Calu3 (cell line): ENCODE measurements at regions not wholly inside any gene's neighbourhood (a gene's known extent, or its start where the extent isn't known, plus 50 kb on each side); places are given as distances from the start of the nearest gene placed in this dataset.

Experiments
- BruUV-seq: library from RNA; stranded (reverse); fragments of 400-500 nt; replicated peaks from 2 replicates; lab custom pipeline; 2021; lab: Mats Ljungman, UMichigan
- CTCF ChIA-PET: fragments of 300-600 bp; sonication (Branson Sonifier 250); formaldehyde crosslinking; loops from one replicate; lab custom pipeline; 2022; ENCODE audit warnings: antibody characterized with exemption; lab: Charles Lee
- DNase-seq: peaks from one replicate; pipeline ENCODE4 v3.0.0; 2022
- H3K27ac Mint-ChIP-seq: one replicate; pipeline ENCODE4 v1.8.0; 2022; ENCODE audit warnings: mixed read lengths; ENCODE audit not compliant: unreplicated experiment
- H3K27me3 Mint-ChIP-seq: one replicate; pipeline ENCODE4 v1.8.0; 2022; ENCODE audit warnings: mixed read lengths; ENCODE audit not compliant: unreplicated experiment
- H3K36me3 Mint-ChIP-seq: one replicate; pipeline ENCODE4 v1.8.0; 2022; ENCODE audit warnings: mild to moderate bottlenecking, moderate library complexity, mixed read lengths; ENCODE audit not compliant: insufficient read depth, unreplicated experiment
- H3K4me1 Mint-ChIP-seq: one replicate; pipeline ENCODE4 v1.8.0; 2022; ENCODE audit warnings: mild to moderate bottlenecking, low read depth, mixed read lengths; ENCODE audit not compliant: unreplicated experiment
- H3K4me3 Mint-ChIP-seq: one replicate; pipeline ENCODE4 v1.8.0; 2022; ENCODE audit warnings: mild to moderate bottlenecking, low read depth, moderate library complexity, mixed read lengths; ENCODE audit not compliant: unreplicated experiment
- H3K9me3 Mint-ChIP-seq: one replicate; pipeline ENCODE4 v1.8.0; 2022; ENCODE audit warnings: low read depth, mixed read lengths; ENCODE audit not compliant: unreplicated experiment
- CTCF ChIP-seq: fragments of 200-600 bp; IDR thresholded peaks from one replicate; pipeline ENCODE4 v1.8.0; 2022; ENCODE audit warnings: antibody characterized with exemption; ENCODE audit not compliant: unreplicated experiment
- intact Hi-C: fragments of 100-400 bp; cut with micrococcal nuclease; formaldehyde crosslinking; loops from one replicate; pipeline ENCODE4 v1.10.0; 2022; ENCODE audit not compliant: unreplicated experiment

GRCh38 chr5:1672396-1672795 is 127.2 kb downstream of the MRPL36 start:
- CTCF ChIA-PET, result no interaction called here
- no TSS peak for BruUV-seq

GRCh38 chr5:1671351-1671750 is 128.3 kb downstream of the MRPL36 start:
- no peak overlapping the region for H3K27ac Mint-ChIP-seq
- H3K36me3 Mint-ChIP-seq, result no peaks in the 10 kb centered on the region
- BruUV-seq, result no TSS peak
- no peaks in the 10 kb centered on the region for H3K9me3 Mint-ChIP-seq
- H3K4me1 Mint-ChIP-seq, result no peaks in the 10 kb centered on the region
- no peak for TF ChIP-seq CTCF
- intact Hi-C loops, result no loop called here
- peaks cover 64% of the 10 kb centered on the region for H3K27me3 Mint-ChIP-seq
- no peak for DNase-seq
- no peak overlapping the region for H3K4me3 Mint-ChIP-seq
- CTCF ChIA-PET, result no interaction called here

More at GRCh38 chr5:1672396-1672795, 127.2 kb downstream of the MRPL36 start:
- H3K4me1 Mint-ChIP-seq, result no peaks in the 10 kb centered on the region
- H3K9me3 Mint-ChIP-seq, result no peaks in the 10 kb centered on the region
- peaks cover 58% of the 10 kb centered on the region for H3K27me3 Mint-ChIP-seq
- no peak for DNase-seq
- no peak overlapping the region for H3K4me3 Mint-ChIP-seq
- TF ChIP-seq CTCF, result no peak
- H3K27ac Mint-ChIP-seq, result no peak overlapping the region
- intact Hi-C loops, result no loop called here
- no peaks in the 10 kb centered on the region for H3K36me3 Mint-ChIP-seq

GRCh38 chr5:1670351-1670750 is 129.3 kb downstream of the MRPL36 start:
- DNase-seq, result no peak
- BruUV-seq, result no TSS peak
- no peak for TF ChIP-seq CTCF
- H3K4me3 Mint-ChIP-seq, result no peak overlapping the region
- intact Hi-C loops, result no loop called here
- CTCF ChIA-PET, result no interaction called here
- no peak overlapping the region for H3K27ac Mint-ChIP-seq
- H3K9me3 Mint-ChIP-seq, result peaks cover 4% of the 10 kb centered on the region
- H3K27me3 Mint-ChIP-seq, result peaks cover 68% of the 10 kb centered on the region
- no peaks in the 10 kb centered on the region for H3K36me3 Mint-ChIP-seq
- H3K4me1 Mint-ChIP-seq, result no peaks in the 10 kb centered on the region

- DNase-seq, result no peak
- Mint-ChIP-seq H3K4me3 (no peak overlapping the region), H3K36me3 (no peaks in the 10 kb centered on the region), H3K27me3 (peaks cover 68% of the 10 kb centered on the region), H3K4me1 (no peaks in the 10 kb centered on the region), H3K9me3 (peaks cover 4% of the 10 kb centered on the region), H3K27ac (no peak overlapping the region)
- BruUV-seq, result no TSS peak
- intact Hi-C loops, result no loop called here
- TF ChIP-seq CTCF, result no peak
- CTCF ChIA-PET, result no interaction called here
These were observed 130.1 kb downstream of the MRPL36 start for GRCh38 chr5:1669276-1670155.
